ENCODE measurements at regions not wholly inside any gene's neighbourhood (a gene's known extent, or its start where the extent isn't known, plus 50 kb on each side); places are given as distances from the start of the nearest gene placed in this dataset.
"Not testable (repeated sequence)": the region's sequence is repeated elsewhere in the genome, so short reads cannot be mapped to it uniquely, and the experiment has no call there.

- not testable (repeated sequence) for DNase-seq
Observed at GRCh38 chr2:87314622-87315021, 293.0 kb upstream of the PLGLB1 start.

- not testable (repeated sequence) for DNase-seq
Observed at GRCh38 chr2:87315183-87315902, 293.7 kb upstream of the PLGLB1 start.

GRCh38 chr2:87317193-87317592 is 295.5 kb upstream of the PLGLB1 start:
- not testable (repeated sequence) for DNase-seq

- DNase-seq, result not testable (repeated sequence)
Observed at GRCh38 chr2:87318814-87319491, 297.3 kb upstream of the PLGLB1 start.

GRCh38 chr2:87319705-87320104 is 298.1 kb upstream of the PLGLB1 start:
- not testable (repeated sequence) for DNase-seq

DNA sequence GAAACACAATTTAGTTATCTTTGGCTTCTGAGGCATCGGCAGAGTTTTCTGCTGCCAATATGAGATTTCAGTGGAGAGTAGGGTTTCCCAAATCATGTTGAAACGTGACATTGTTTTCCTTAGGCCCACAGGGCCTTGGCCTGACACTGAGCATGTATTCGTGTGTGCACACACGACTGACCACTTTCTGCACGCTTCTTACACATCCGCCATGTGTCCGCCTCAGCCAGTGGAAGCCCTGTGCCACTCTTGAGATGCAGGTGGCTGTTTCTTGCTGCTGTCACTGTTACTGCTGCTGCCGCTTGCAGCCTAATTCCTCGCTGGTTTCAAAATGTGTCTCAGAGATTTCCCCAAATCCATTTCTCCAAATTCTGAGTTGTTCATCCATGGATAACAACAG is 299.6 kb upstream of the PLGLB1 start:
- not testable (repeated sequence) for DNase-seq

GRCh38 chr2:87324335-87325041 is 302.8 kb upstream of the PLGLB1 start:
- not testable (repeated sequence) for DNase-seq

GRCh38 chr2:87325042-87325910 is 303.6 kb upstream of the PLGLB1 start:
- DNase-seq, result not testable (repeated sequence)

DNA sequence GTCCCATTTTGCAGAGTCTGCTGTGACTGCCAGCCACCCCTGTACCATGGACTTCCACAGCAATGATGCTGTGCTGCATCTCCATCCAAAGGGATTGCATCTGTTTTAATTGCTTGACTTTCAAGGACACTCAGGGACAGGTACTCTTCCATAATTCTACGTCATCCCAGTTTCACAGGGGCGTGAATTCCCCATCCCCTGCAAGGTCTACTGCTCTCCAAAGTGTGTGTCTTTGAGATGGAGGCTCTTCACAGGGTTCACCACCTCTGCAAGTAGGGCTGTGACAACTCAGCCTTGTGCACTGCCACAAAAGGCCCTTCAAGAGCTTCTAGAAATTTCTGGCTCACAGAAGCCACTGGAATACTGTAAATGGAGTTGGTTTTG is 304.3 kb upstream of the PLGLB1 start:
- DNase-seq, result not testable (repeated sequence)

DNA sequence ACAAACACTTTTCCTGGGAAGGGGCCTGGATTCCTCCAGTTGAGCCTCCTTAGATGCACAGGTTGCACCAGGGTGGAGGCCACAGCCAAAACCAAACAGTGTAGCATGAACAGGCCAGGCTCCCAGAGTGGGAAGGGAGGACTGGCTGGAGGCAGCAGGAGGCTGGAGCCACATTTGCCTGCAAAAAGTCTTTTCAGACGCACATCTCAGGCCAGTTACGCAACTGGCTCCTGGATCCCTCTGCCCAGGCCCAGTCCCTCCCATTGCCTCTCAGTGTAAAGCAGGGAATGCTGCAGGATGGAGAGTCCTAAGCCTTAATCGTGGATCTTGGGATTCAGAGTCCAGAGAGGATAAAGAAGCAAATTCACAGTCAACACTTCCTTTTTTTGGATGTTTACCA is 305.1 kb upstream of the PLGLB1 start:
- not testable (repeated sequence) for DNase-seq

- not testable (repeated sequence) for DNase-seq
Observed at GRCh38 chr2:87327648-87328371, 306.2 kb upstream of the PLGLB1 start.

DNA sequence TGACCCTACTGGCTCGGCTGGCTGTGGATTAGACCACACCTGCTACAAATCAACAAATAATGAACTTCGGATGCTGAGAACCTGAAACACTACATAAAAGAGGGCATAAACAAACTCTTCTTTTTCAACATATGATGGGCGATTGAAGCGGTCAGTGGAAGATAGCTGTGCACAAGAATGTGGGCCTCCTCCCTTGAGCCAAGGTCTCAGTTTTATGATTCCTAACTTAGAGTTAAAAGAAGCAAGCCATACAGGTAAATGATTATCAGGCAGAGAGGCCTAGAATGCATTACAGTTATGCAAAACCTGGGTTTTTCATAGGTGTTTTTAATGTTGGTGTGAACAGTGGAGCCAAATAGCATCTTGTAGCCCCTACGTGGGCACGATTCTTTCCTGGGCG is 307.9 kb upstream of the PLGLB1 start:
- not testable (repeated sequence) for DNase-seq

- DNase-seq, result not testable (repeated sequence)
Observed at GRCh38 chr2:87330486-87330885, 308.8 kb upstream of the PLGLB1 start.

DNA sequence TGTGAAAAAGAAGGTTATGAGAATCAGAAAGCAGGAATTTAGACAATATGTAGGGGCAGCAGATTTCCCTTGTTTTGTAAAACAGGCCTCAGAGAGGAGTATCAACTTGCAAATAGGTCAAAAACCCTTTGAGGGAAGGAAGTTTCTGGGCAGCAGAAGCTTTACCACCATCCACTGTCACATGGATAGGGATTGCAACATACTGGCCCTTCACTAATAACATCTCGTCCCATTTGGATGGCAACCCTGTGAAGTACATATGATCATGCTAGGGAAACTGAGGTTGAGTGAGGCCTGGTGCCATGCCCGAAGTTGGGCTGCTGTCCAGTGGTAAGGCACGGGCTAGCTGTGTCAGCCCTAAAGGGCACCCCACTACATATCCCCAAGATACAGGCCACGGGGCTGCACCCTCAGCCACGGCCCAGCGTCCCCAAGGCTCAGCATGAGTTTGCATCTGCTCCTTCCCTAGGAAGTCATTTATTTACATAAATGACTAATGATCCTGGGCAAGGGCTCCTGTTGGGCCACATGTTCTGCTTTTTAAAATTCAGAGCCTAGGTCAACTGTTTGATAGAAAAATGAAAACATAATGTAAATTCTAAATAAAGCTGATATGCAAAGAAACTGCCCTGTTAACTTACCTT is 310.4 kb upstream of the PLGLB1 start:
- DNase-seq, result not testable (repeated sequence)

- not testable (repeated sequence) for DNase-seq
Observed at GRCh38 chr2:87334888-87335287, 313.2 kb upstream of the PLGLB1 start.

DNA sequence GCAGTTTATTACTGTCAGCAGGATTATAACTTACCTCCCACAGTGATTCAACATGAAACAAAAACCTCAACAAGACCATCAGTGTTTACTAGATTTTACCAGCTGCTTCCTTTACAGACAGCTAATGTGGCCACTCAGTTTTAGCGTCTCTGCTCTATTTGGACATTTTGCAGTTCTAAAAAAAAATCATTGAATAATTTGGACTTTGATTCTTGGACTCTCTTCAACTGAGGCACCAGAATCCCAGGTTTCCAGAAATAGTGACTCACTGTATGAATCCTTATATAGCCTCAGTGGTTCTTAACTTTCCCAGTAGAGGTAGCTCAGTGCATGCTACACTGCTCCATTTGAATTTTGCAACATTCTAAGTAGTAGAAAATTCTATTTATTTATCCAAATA is 317.4 kb upstream of the PLGLB1 start:
- DNase-seq, result not testable (repeated sequence)

DNA sequence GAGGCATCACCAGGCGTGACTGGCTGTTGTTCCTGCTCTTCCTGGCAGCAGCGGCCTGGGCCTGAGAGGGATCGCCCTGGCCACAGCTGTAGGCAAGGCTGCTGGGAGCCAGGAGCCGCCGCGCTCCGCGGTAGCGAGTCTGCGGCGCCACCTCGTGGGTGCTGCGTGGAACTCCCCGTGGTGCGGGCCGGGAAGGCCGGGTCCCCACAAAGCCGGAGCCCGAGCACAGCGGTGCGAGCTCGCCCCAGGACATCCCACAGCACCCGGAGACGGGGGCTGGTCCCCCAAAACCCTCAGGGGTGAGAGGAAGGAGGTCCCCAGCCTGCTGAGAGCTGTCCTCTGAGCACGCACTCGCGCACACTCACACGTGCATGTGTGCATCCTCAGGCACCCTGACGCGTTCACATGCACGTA is 320.0 kb upstream of the PLGLB1 start:
- not testable (repeated sequence) for DNase-seq

GRCh38 chr2:87342175-87342574 is 320.5 kb upstream of the PLGLB1 start:
- DNase-seq, result not testable (repeated sequence)

DNA sequence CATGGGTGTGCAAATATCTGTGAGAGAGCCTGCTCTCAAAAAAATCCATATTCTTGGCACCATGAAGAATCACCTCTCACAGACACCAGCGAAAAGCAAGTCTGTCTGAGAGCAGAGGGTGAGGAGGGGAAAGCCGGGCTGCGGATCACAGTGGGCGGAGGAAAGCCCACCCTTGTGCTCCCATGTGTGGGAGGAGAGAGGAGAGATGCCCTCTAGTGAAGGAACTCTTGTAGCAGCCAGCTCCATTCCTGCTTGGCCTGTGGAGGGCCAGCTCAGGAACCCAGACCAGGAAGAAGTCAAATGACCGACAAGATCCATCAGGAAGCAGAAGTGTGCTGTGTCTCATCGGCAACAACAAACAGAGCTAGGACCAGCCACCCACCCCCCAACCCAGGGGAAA is 321.7 kb upstream of the PLGLB1 start:
- DNase-seq, result not testable (repeated sequence)

DNA sequence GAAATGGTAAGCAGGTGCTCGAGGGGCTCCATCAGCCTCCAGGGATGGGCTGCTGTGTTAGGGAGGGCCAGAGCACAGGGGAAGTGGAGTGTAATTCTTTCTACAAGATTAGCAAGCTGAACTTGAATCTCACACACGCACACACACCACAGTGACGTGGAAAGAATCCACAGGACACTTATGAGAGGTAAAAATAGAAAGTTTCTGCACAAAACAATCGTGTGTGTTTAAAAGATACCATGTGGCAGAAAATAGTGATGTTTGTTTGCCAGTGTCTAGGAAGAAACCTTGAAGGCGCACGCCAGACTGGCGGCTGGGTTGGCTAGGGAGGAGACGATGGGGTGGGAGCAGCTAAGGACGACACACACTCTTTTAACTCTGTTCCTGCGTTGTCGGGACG is 323.6 kb upstream of the PLGLB1 start:
- not testable (repeated sequence) for DNase-seq
